ENCODE measurements at regions not wholly inside any gene's neighbourhood (a gene's known extent, or its start where the extent isn't known, plus 50 kb on each side); places are given as distances from the start of the nearest gene placed in this dataset.

GRCh38 chrX:45743906-45744625, 543.4 kb upstream of the DIPK2B start:
- DNase-seq (ENCODE audit: low spot score), result no peak

GRCh38 chrX:45743081-45743533, 542.4 kb upstream of the DIPK2B start:
- DNase-seq (ENCODE audit: low spot score), result no peak

- DNase-seq (ENCODE audit: low spot score), result no peak
These were observed 539.6 kb upstream of the DIPK2B start for GRCh38 chrX:45740291-45740690.

- DNase-seq (ENCODE audit: low spot score), result no peak
These were observed 534.9 kb upstream of the DIPK2B start for GRCh38 chrX:45735571-45735970.

GRCh38 chrX:45731448-45731847, 530.8 kb upstream of the DIPK2B start:
- DNase-seq (ENCODE audit: low spot score), result no peak

- no peak for DNase-seq (ENCODE audit: low spot score)
These were observed 527.1 kb upstream of the DIPK2B start for GRCh38 chrX:45727761-45728160.

- DNase-seq (ENCODE audit: low spot score), result no peak
These were observed 521.8 kb upstream of the DIPK2B start for GRCh38 chrX:45722471-45722870.

GRCh38 chrX:45719751-45720501, 519.2 kb upstream of the DIPK2B start:
- no peak for DNase-seq (ENCODE audit: low spot score)

- no peak for DNase-seq (ENCODE audit: low spot score)
These were observed 518.0 kb upstream of the DIPK2B start for GRCh38 chrX:45718676-45719075.

- DNase-seq (ENCODE audit: low spot score), result no peak
These were observed 516.1 kb upstream of the DIPK2B start for GRCh38 chrX:45716750-45717149.

- DNase-seq (ENCODE audit: low spot score), result no peak
These were observed 515.1 kb upstream of the DIPK2B start for GRCh38 chrX:45715748-45716147.

- DNase-seq (ENCODE audit: low spot score), result peak; percentile 3
These were observed 514.2 kb upstream of the DIPK2B start for GRCh38 chrX:45714866-45715265.

GRCh38 chrX:45712067-45712466, 511.4 kb upstream of the DIPK2B start:
- no peak for DNase-seq (ENCODE audit: low spot score)

GRCh38 chrX:45711231-45711630, 510.6 kb upstream of the DIPK2B start:
- no peak for DNase-seq (ENCODE audit: low spot score)

- no peak for DNase-seq (ENCODE audit: low spot score)
These were observed 509.6 kb upstream of the DIPK2B start for GRCh38 chrX:45710081-45710801.

GRCh38 chrX:45709381-45709780, 508.7 kb upstream of the DIPK2B start:
- DNase-seq (ENCODE audit: low spot score), result no peak

GRCh38 chrX:45699158-45699557, 498.5 kb upstream of the DIPK2B start:
- DNase-seq (ENCODE audit: low spot score), result no peak

GRCh38 chrX:45697591-45697990, 496.9 kb upstream of the DIPK2B start:
- DNase-seq (ENCODE audit: low spot score), result no peak

- no peak for DNase-seq (ENCODE audit: low spot score)
These were observed 496.1 kb upstream of the DIPK2B start for GRCh38 chrX:45696736-45697135.

GRCh38 chrX:45689971-45690370, 489.3 kb upstream of the DIPK2B start:
- DNase-seq (ENCODE audit: low spot score), result no peak

GRCh38 chrX:45683914-45684313, 483.2 kb upstream of the DIPK2B start:
- DNase-seq (ENCODE audit: low spot score), result no peak

GRCh38 chrX:45681891-45682290, 481.2 kb upstream of the DIPK2B start:
- no peak for DNase-seq (ENCODE audit: low spot score)
